MM.1S (cell line): ENCODE measurements at regions not wholly inside any gene's neighbourhood (a gene's known extent, or its start where the extent isn't known, plus 50 kb on each side); places are given as distances from the start of the nearest gene placed in this dataset.

Source experiments
- EZH2 ChIP-seq: fragments of 300-600 bp; sonication (generic); optimal IDR thresholded peaks from 2 replicates; pipeline ENCODE3; 2017; ENCODE audit warnings: low read depth, mild to moderate bottlenecking, antibody characterized with exemption, low read length, mixed read lengths
- TF ChIP-seq, protein P1 (sequence below): fragments of 300-600 bp; sonication (generic); IDR thresholded peaks from 2 replicates; pipeline ENCODE4 v1.5.1; 2016; ENCODE audit warnings: antibody characterized with exemption, low read length, mixed read lengths

DNA sequence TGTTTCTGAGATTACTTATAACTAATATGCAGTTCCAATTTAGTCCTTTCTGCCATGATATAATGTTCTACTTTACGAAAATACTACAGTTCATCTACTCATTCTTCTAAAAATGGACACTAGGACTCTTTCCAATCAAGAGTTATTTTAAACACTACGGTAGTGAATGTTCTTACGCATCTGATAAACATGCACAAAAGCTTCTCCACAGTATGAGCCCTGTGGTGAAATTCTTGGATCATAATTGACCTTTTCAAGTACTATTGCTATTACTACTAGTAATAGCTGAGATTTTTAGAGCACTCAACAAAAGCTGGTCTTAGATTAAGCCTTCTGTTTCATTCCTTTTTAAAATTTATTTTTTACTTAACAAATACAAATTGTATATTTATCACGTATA is 106.4 kb downstream of the CH25H start:
- TF ChIP-seq, protein P1, sequence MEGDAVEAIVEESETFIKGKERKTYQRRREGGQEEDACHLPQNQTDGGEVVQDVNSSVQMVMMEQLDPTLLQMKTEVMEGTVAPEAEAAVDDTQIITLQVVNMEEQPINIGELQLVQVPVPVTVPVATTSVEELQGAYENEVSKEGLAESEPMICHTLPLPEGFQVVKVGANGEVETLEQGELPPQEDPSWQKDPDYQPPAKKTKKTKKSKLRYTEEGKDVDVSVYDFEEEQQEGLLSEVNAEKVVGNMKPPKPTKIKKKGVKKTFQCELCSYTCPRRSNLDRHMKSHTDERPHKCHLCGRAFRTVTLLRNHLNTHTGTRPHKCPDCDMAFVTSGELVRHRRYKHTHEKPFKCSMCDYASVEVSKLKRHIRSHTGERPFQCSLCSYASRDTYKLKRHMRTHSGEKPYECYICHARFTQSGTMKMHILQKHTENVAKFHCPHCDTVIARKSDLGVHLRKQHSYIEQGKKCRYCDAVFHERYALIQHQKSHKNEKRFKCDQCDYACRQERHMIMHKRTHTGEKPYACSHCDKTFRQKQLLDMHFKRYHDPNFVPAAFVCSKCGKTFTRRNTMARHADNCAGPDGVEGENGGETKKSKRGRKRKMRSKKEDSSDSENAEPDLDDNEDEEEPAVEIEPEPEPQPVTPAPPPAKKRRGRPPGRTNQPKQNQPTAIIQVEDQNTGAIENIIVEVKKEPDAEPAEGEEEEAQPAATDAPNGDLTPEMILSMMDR: no peak
- no peak for TF ChIP-seq EZH2
